HCT116 (cell line): ENCODE measurements at regions not wholly inside any gene's neighbourhood (a gene's known extent, or its start where the extent isn't known, plus 50 kb on each side); places are given as distances from the start of the nearest gene placed in this dataset.

Source experiments
- ATAC-seq: fragments of 200-7000 bp; cut with Tn5 transposase; 2 replicates; pipeline ENCODE4 v1.9.1; 2020; ENCODE audit warnings: mild to moderate bottlenecking, moderate library complexity
- BruUV-seq: library from RNA; stranded (reverse); fragments of 400-500 nt; replicated peaks from 2 replicates; lab custom pipeline; 2021; lab: Mats Ljungman, UMichigan
- CTCF ChIA-PET: fragments of 300-600 bp; sonication (Branson Sonifier 250); formaldehyde crosslinking; loops from one replicate; lab custom pipeline; 2021; ENCODE audit warnings: antibody characterized with exemption; lab: Charles Lee
- POLR2A ChIA-PET: fragments of 300-600, 350-600 bp; sonication (Branson Sonifier 250); formaldehyde crosslinking; loops from one replicate; lab custom pipeline; 2021; ENCODE audit warnings: antibody characterized with exemption; lab: Charles Lee
- RAD21 ChIA-PET, 2 experiments: fragments of 300-600 bp; sonication (Branson Sonifier 250); formaldehyde crosslinking; loops; one replicate each; lab custom pipeline; 2023; ENCODE audit warnings: low total read pairs in 2 of 2; ENCODE audit not compliant: uncharacterized antibody in 2 of 2, unreplicated experiment in 2 of 2, low non-redundant PET in 1 of 2; lab: Charles Lee
- DNase-seq: peaks from one replicate; pipeline ENCODE4 v3.0.0-alpha.2; 2010; ENCODE audit warnings: low read depth, low spot score
- H2AFZ ChIP-seq: fragments of 200-600 bp; shearing (Covaris generic), sonication (generic); 2 replicates; pipeline ENCODE4 v1.6.1; 2017; ENCODE audit warnings: low read depth, mixed run types, mixed read lengths, antibody characterized with exemption, low read length; ENCODE audit not compliant: poor library complexity, severe bottlenecking
- H3K27ac ChIP-seq: 2 replicates; pipeline ENCODE4 v1.5.1; 2012; ENCODE audit warnings: low read depth, low read length
- H3K27me3 ChIP-seq: fragments of 200-600 bp; sonication (generic); 2 replicates; pipeline ENCODE4 v1.6.1; 2016; ENCODE audit warnings: mixed run types, low read length, mixed read lengths; ENCODE audit not compliant: insufficient read depth
- H3K36me3 ChIP-seq, 2 experiments: fragments of 200-500 bp in 1 of 2; fragments of 200-600 bp in 1 of 2; sonication (Bioruptor generic) in 1 of 2; sonication (generic) in 1 of 2; 2 replicates each; pipeline versions ENCODE4 v1.5.1 to v1.6.1; 2014 to 2016; ENCODE audit warnings: low read length in 2 of 2, inconsistent platforms in 1 of 2, mixed read lengths in 1 of 2, mixed run types in 1 of 2; ENCODE audit not compliant: insufficient read depth in 2 of 2, control insufficient read depth in 1 of 2
- H3K4me1 ChIP-seq, 2 experiments: fragments of 200-600 bp in 1 of 2; sonication (generic) in 1 of 2; 2 replicates each; pipeline versions ENCODE4 v1.5.1 to v1.6.1; 2012 to 2017; ENCODE audit warnings: low read length in 2 of 2, inconsistent platforms in 1 of 2, mild to moderate bottlenecking in 1 of 2, mixed read lengths in 1 of 2, mixed run types in 1 of 2, moderate library complexity in 1 of 2; ENCODE audit not compliant: insufficient read depth in 2 of 2, control insufficient read depth in 1 of 2
- H3K4me2 ChIP-seq: fragments of 200-600 bp; sonication (generic); 2 replicates; pipeline ENCODE4 v1.6.1; 2017; ENCODE audit warnings: mixed run types, low read length, mixed read lengths
- H3K4me3 ChIP-seq, 2 experiments: fragments of 200-600 bp in 1 of 2; sonication (generic) in 1 of 2; replicated peaks in 1 of 2; 2 replicates each; pipeline ENCODE4 v1.5.1; 2011 to 2016; ENCODE audit warnings: low read length in 2 of 2, control low read depth in 1 of 2, low read depth in 1 of 2, mild to moderate bottlenecking in 1 of 2, mixed read lengths in 1 of 2, mixed run types in 1 of 2
- H3K79me2 ChIP-seq: fragments of 200-600 bp; sonication (generic); 2 replicates; pipeline ENCODE4 v1.6.1; 2017; ENCODE audit warnings: mild to moderate bottlenecking, mixed run types, low read length, moderate library complexity, mixed read lengths; ENCODE audit not compliant: insufficient read depth
- H3K9ac ChIP-seq: fragments of 200-600 bp; sonication (generic); 2 replicates; pipeline ENCODE4 v1.6.1; 2016; ENCODE audit warnings: low read length, mixed read lengths
- H3K9me2 ChIP-seq: fragments of 200-600 bp; sonication (generic), shearing (Covaris generic); 2 replicates; pipeline ENCODE4 v1.6.1; 2017; ENCODE audit warnings: mixed run types, mild to moderate bottlenecking, moderate library complexity; ENCODE audit not compliant: insufficient read depth
- H3K9me3 ChIP-seq, 2 experiments: fragments of 200-500 bp in 1 of 2; fragments of 200-600 bp in 1 of 2; sonication (Bioruptor generic) in 1 of 2; sonication (generic) in 1 of 2; 2 replicates each; pipeline ENCODE4 v1.6.1; 2014 to 2017; ENCODE audit warnings: low read length in 2 of 2, mixed read lengths in 2 of 2, inconsistent platforms in 1 of 2, low read depth in 1 of 2, mild to moderate bottlenecking in 1 of 2, mixed run types in 1 of 2, moderate library complexity in 1 of 2; ENCODE audit not compliant: control insufficient read depth in 1 of 2, insufficient read depth in 1 of 2
- H4K20me1 ChIP-seq: fragments of 200-600 bp; sonication (generic), shearing (Covaris generic); 2 replicates; pipeline ENCODE4 v1.6.1; 2017; ENCODE audit warnings: mixed run types, mild to moderate bottlenecking, moderate library complexity; ENCODE audit not compliant: insufficient read depth
- CEBPB ChIP-seq: IDR thresholded peaks from 2 replicates; pipeline ENCODE4 v1.6.1; 2012; ENCODE audit warnings: low read depth
- CTCF ChIP-seq, 3 experiments: fragments of 200-600 bp in 1 of 3; sonication (generic) in 1 of 3; IDR thresholded peaks in 2 of 3; conservative IDR thresholded peaks in 1 of 3; 2 replicates each; pipeline ENCODE4 v1.5.1; 2012 to 2017; ENCODE audit warnings: low read depth in 2 of 3, low read length in 2 of 3, antibody characterized with exemption in 1 of 3, borderline replicate concordance in 1 of 3, control low read depth in 1 of 3, mild to moderate bottlenecking in 1 of 3, mixed read lengths in 1 of 3, mixed run types in 1 of 3, moderate library complexity in 1 of 3; ENCODE audit not compliant: insufficient read depth in 1 of 3
- EGR1 ChIP-seq: IDR thresholded peaks from 2 replicates; pipeline ENCODE4 v1.6.1; 2012; ENCODE audit warnings: low read depth
- FOSL1 ChIP-seq: IDR thresholded peaks from 2 replicates; pipeline ENCODE4 v1.6.1; 2012; ENCODE audit warnings: low read depth
- JUND ChIP-seq: IDR thresholded peaks from 2 replicates; pipeline ENCODE4 v1.6.1; 2012
- RAD21 ChIP-seq: IDR thresholded peaks from 2 replicates; pipeline ENCODE4 v1.6.1; 2012; ENCODE audit warnings: low read depth, mild to moderate bottlenecking
- SP1 ChIP-seq: IDR thresholded peaks from 2 replicates; pipeline ENCODE4 v1.6.1; 2012; ENCODE audit warnings: low read depth
- TCF7L2 ChIP-seq: IDR thresholded peaks from 2 replicates; pipeline ENCODE4 v1.7.0; 2011; ENCODE audit warnings: borderline replicate concordance, inconsistent platforms; ENCODE audit not compliant: insufficient read depth, insufficient read length; ENCODE audit errors: extremely low read depth
- ZNF274 ChIP-seq: fragments of 200-500 bp; sonication (Bioruptor generic); IDR thresholded peaks from 2 replicates; pipeline ENCODE4 v1.6.1; 2014; ENCODE audit warnings: mild to moderate bottlenecking, low read depth, low read length, inconsistent platforms
- intact Hi-C: fragments of 100-400 bp; cut with micrococcal nuclease; formaldehyde crosslinking; loops from 2 replicates; pipeline ENCODE4 v1.10.0; 2022

DNA sequence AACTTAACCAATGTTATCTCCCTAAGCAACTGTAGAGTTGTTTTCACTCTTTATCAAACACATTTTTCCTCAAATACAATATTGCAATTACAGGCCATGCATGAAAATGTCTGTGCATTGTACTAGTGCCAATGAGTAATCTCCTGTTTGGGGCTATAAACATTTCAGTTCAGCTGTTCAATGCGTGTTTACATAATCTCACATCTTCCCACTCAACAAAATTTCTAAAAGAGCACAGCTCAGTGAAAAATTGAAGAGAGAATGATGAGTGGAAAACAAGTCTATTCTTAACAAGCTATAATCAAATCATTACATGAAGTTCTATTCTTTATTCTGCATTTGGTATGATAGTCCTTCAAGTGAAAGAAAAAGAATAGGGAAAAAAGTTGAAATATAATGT lies 780.5 kb upstream of the CDH9 start:
- H2AFZ ChIP-seq, result no peak overlapping the region
- RAD21 ChIA-PET, result no interaction called here
- no peak overlapping the region for H3K27ac ChIP-seq
- intact Hi-C loops, result no loop called here
- no peak overlapping the region for H3K4me2 ChIP-seq
- H3K4me1 ChIP-seq, result no peaks in the 10 kb centered on the region
- DNase-seq, result no peak
- CTCF ChIA-PET, result no interaction called here
- H3K9me3 ChIP-seq, result peaks cover 6 to 32% of the 10 kb centered on the region in 2 experiments; a peak in 2 of 4 replicates
- no TSS peak for BruUV-seq
- no peaks in the 10 kb centered on the region for H4K20me1 ChIP-seq
- no peak overlapping the region for H3K9ac ChIP-seq
- no peaks in the 10 kb centered on the region for H3K9me2 ChIP-seq
- no peak for ATAC-seq
- TF ChIP-seq EGR1, result no peak
- no peaks in the 10 kb centered on the region for H3K27me3 ChIP-seq
- H3K36me3 ChIP-seq, result no peaks in the 10 kb centered on the region
- H3K79me2 ChIP-seq, result no peaks in the 10 kb centered on the region
- no peak overlapping the region for H3K4me3 ChIP-seq
- POLR2A ChIA-PET, result no interaction called here

DNA sequence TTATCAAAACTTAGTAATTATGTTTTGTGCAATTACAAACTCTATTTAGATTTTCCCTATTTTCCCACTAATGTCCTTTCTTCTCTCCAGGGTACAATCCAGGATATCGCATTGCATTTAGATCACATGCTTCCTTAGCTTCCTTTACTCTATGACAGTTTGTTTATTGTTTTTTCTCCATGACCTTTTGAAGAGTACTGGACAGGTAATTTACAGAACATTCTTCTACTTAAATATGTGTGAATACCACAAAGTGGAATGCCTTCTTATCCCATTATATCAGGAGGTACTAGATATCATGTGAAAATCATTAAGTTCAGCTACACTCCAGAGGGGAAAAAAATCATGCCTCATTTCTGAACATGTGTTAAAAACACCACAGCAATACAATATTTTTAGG lies 776.6 kb upstream of the CDH9 start:
- H3K79me2 ChIP-seq, result no peaks in the 10 kb centered on the region
- no peak overlapping the region for H3K27ac ChIP-seq
- ChIA-PET RAD21 (no interaction called here), CTCF (no interaction called here), POLR2A (no interaction called here)
- H3K9ac ChIP-seq, result no peak overlapping the region
- H3K27me3 ChIP-seq, result no peaks in the 10 kb centered on the region
- no peaks in the 10 kb centered on the region for H3K9me2 ChIP-seq
- no peak overlapping the region for H3K4me2 ChIP-seq
- H4K20me1 ChIP-seq, result no peaks in the 10 kb centered on the region
- DNase-seq (no peak), ATAC-seq (no peak)
- no peak overlapping the region for H2AFZ ChIP-seq
- no peak overlapping the region for H3K4me3 ChIP-seq
- H3K36me3 ChIP-seq, result no peaks in the 10 kb centered on the region
- H3K4me1 ChIP-seq, result no peaks in the 10 kb centered on the region
- TF ChIP-seq ZNF274 (no peak), CEBPB (no peak), SP1 (no peak), RAD21 (no peak), JUND (no peak), TCF7L2 (no peak), FOSL1 (no peak), CTCF (IDR thresholded peaks at IDR 0.05 in 2 of 3, conservative IDR thresholded peaks at IDR 0.05 in 1 of 3; ENCODE audit: borderline replicate concordance in 1 of 3, insufficient read depth in 1 of 3, low read depth in 2 of 3, low read length in 2 of 3) (no peak)
- intact Hi-C loops, result no loop called here
- peaks cover 6 to 9% of the 10 kb centered on the region in 2 experiments; a peak in 2 of 4 replicates for H3K9me3 ChIP-seq
- no TSS peak for BruUV-seq
